ENCODE measurements at regions not wholly inside any gene's neighbourhood (a gene's known extent, or its start where the extent isn't known, plus 50 kb on each side); places are given as distances from the start of the nearest gene placed in this dataset.
"Not testable (repeated sequence)": the region's sequence is repeated elsewhere in the genome, so short reads cannot be mapped to it uniquely, and the experiment has no call there.

DNA sequence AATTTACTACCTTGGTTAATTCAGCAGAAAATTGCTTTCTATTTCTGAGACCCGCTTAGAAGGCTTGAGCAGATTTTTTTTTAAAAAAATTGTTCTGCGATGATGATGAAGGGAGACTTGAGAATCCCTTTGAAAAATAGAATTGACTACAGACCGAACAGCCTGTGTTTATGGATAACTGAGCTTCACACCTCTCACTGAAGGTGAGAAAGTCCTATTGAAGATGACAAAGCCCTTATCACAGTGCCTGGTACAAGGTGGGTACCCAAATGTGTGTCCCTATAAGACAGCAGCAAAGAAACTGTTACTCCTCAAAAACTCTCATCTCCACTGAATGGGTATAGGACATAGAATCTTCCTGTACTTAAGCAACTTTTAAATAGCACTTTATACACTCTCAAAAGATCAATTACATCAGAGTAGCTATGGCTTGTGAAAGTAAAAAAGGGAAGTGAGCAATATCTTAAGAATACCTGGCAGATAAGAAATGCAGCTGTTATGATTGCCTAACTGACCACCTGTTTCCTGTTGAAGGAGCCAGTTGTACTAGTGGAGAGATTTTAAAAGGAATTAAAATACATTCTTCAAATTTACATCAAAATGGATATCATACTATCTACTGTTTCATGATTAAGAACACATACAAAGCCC, 419.7 kb downstream of the CHSY3 start:
- intact Hi-C loops (cut with DNase I): no loop called here
- Histone ChIP-seq H3K4me3 (no peak overlapping the region), H3K27me3 (no peaks in the 10 kb centered on the region), H3K36me3 (no peaks in the 10 kb centered on the region), H3K9me3 (peaks cover 0 to 5% of the 10 kb centered on the region in 2 donors), H3K4me1 (no peaks in the 10 kb centered on the region), H3K27ac (no peak overlapping the region)
- no peak for DNase-seq (ENCODE audit: low spot score in 2 of 2)
- TF ChIP-seq, protein P1, sequence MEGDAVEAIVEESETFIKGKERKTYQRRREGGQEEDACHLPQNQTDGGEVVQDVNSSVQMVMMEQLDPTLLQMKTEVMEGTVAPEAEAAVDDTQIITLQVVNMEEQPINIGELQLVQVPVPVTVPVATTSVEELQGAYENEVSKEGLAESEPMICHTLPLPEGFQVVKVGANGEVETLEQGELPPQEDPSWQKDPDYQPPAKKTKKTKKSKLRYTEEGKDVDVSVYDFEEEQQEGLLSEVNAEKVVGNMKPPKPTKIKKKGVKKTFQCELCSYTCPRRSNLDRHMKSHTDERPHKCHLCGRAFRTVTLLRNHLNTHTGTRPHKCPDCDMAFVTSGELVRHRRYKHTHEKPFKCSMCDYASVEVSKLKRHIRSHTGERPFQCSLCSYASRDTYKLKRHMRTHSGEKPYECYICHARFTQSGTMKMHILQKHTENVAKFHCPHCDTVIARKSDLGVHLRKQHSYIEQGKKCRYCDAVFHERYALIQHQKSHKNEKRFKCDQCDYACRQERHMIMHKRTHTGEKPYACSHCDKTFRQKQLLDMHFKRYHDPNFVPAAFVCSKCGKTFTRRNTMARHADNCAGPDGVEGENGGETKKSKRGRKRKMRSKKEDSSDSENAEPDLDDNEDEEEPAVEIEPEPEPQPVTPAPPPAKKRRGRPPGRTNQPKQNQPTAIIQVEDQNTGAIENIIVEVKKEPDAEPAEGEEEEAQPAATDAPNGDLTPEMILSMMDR (IDR thresholded peaks at IDR 0.05): no peak

- no peak overlapping the region for H3K27ac ChIP-seq
- TF ChIP-seq, protein P1 (IDR thresholded peaks at IDR 0.05): no peak
These were observed 417.7 kb downstream of the CHSY3 start for GRCh38 chr5:130321931-130322330.

DNA sequence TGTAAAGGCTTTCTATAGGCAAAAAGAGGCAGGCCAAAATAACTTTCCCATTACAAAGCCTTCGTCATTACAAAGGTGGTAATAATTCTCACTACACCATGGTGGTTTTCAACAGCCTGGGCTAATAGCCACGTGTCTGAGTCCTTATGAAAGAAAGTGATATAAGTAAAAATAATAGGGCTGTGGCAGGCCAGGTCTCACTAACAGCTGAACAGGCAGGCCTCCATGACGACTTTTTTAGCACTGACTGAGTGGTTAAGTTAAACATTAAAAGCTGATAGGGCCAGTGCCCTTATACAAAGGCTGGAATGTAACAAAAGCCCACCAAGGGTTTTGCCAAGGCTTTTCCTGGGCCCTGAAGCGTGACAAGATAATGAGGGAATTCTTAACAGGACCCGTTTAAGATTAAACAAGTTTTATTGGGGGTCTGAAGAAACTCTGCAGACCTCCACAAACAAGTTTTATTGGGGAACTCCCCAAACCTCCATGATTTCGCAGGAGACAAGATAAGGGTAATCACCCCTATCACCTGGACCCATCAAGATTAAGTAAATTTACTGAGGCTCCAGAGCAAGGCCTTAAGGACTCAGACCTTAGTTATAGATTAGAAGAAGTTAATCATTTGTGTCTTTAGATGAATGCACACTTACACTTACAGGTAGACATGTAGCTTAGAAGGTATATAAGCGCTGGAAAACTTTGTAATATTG, 412.9 kb downstream of the CHSY3 start:
- Histone ChIP-seq H3K36me3 (no peaks in the 10 kb centered on the region), H3K4me3 (no peak overlapping the region), H3K4me1 (no peaks in the 10 kb centered on the region), H3K27me3 (no peaks in the 10 kb centered on the region), H3K27ac (no peak overlapping the region), H3K9me3 (no peaks in the 10 kb centered on the region)
- intact Hi-C loops (cut with DNase I): no loop called here
- DNase-seq (ENCODE audit: low spot score in 2 of 2): no peak
- TF ChIP-seq, protein P1 (IDR thresholded peaks at IDR 0.05): no peak

More at GRCh38 chr5:130321931-130322330, 417.7 kb downstream of the CHSY3 start:
- no peak for DNase-seq (ENCODE audit: low spot score in 2 of 2)
- Histone ChIP-seq H3K27me3 (no peaks in the 10 kb centered on the region), H3K4me3 (no peak overlapping the region), H3K9me3 (peaks cover 0 to 5% of the 10 kb centered on the region in 2 donors), H3K4me1 (no peaks in the 10 kb centered on the region), H3K36me3 (no peaks in the 10 kb centered on the region)
- intact Hi-C loops (cut with DNase I): no loop called here

GRCh38 chr5:130295235-130295634, 391.0 kb downstream of the CHSY3 start:
- intact Hi-C loops (cut with DNase I): no loop called here
- Histone ChIP-seq H3K27me3 (no peaks in the 10 kb centered on the region), H3K4me3 (no peak overlapping the region), H3K9me3 (no peaks in the 10 kb centered on the region), H3K36me3 (no peaks in the 10 kb centered on the region), H3K27ac (peak overlapping the region; percentile 36 to 56), H3K4me1 (no peaks in the 10 kb centered on the region)
- no peak for DNase-seq (ENCODE audit: low spot score in 2 of 2)
- TF ChIP-seq, protein P1 (IDR thresholded peaks at IDR 0.05): no peak

DNA sequence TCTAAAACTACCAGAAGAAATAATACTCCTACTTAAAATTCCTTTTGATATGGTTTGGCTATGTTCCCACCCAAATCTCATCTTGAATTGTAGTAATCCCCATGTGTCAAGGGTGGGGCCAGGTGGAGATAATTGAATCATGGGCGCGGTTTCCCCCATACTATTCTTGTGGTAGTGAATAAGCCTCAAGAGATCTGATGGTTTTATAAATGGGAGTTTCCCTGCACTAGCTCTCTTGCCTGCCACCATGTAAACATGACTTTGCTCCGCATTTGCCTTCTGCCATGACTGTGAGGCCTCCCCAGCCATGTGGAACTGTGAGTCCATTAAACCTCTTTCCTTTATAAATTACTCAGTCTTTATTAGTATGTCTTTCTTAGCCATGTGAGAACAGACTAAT, 390.5 kb downstream of the CHSY3 start:
- H3K36me3 ChIP-seq; DNase-seq (ENCODE audit: low spot score in 2 of 2); H3K4me3 ChIP-seq; intact Hi-C loops (cut with DNase I); H3K27me3 ChIP-seq; H3K4me1 ChIP-seq; H3K9me3 ChIP-seq: not testable (repeated sequence)
- peak overlapping the region; percentile 36 to 56 for H3K27ac ChIP-seq

DNA sequence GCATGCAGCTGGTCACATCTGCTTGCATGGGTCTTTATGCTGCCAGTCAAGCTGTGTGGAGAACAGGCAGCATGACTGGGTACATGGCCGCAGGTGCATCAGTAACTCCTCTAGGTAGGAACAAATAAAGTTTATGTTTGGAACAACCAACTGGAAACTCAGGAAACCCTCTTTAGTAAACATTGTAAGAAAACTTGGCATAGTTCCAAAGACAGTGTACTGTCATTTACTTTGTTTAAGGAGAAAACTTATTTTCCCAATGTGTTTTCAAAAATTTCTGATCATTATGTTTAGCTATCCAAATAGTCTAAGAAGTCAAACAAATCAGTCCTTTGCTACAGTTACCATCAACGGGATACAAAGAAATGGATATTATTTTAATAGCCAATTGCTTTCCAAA, 386.0 kb downstream of the CHSY3 start:
- Histone ChIP-seq H3K27me3 (no peaks in the 10 kb centered on the region), H3K4me1 (peaks cover 0 to 25% of the 10 kb centered on the region in 2 donors), H3K4me3 (no peak overlapping the region), H3K27ac (peak overlapping the region; percentile 62 to 75), H3K36me3 (no peaks in the 10 kb centered on the region), H3K9me3 (no peaks in the 10 kb centered on the region)
- intact Hi-C loops (cut with DNase I): no loop called here
- DNase-seq (ENCODE audit: low spot score in 2 of 2): no peak
- TF ChIP-seq, protein P1 (IDR thresholded peaks at IDR 0.05): no peak

Data from ascending aorta (tissue), 2 donors.